ENCODE measurements at regions not wholly inside any gene's neighbourhood (a gene's known extent, or its start where the extent isn't known, plus 50 kb on each side); places are given as distances from the start of the nearest gene placed in this dataset.

DNA sequence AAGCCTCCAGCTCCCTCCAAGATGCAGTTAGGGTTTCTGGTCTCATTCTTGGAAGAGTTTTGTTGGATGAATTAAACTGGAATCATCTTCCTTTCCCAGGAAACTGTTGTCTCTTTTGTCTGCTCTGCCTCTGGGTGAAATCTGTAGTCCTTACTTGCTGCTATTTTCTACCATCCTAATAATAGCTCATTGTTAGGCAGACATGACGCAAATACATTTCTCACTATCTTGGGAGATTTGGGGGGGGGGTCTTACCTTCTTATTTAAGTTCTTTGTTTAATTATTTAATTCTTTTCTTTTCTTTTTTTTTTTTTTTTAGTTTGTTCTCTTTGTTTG, 85.4 kb upstream of the DUSP10 start:
- TF ChIP-seq, protein P1, sequence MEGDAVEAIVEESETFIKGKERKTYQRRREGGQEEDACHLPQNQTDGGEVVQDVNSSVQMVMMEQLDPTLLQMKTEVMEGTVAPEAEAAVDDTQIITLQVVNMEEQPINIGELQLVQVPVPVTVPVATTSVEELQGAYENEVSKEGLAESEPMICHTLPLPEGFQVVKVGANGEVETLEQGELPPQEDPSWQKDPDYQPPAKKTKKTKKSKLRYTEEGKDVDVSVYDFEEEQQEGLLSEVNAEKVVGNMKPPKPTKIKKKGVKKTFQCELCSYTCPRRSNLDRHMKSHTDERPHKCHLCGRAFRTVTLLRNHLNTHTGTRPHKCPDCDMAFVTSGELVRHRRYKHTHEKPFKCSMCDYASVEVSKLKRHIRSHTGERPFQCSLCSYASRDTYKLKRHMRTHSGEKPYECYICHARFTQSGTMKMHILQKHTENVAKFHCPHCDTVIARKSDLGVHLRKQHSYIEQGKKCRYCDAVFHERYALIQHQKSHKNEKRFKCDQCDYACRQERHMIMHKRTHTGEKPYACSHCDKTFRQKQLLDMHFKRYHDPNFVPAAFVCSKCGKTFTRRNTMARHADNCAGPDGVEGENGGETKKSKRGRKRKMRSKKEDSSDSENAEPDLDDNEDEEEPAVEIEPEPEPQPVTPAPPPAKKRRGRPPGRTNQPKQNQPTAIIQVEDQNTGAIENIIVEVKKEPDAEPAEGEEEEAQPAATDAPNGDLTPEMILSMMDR (IDR thresholded peaks at IDR 0.05) = no peak
- DNase-seq = no peak
- Histone ChIP-seq H3K9ac (ENCODE audit: low read depth in 2 of 2, low read length in 2 of 2) (no peak overlapping the region), H3K9me3 (no peaks in the 10 kb centered on the region), H3K4me1 (no peaks in the 10 kb centered on the region), H3K36me3 (no peaks in the 10 kb centered on the region), H3K4me3 (no peak overlapping the region), H3K27ac (no peak overlapping the region), H3K27me3 (no peaks in the 10 kb centered on the region)
- intact Hi-C loops (cut with DNase I) = no loop called here

DNA sequence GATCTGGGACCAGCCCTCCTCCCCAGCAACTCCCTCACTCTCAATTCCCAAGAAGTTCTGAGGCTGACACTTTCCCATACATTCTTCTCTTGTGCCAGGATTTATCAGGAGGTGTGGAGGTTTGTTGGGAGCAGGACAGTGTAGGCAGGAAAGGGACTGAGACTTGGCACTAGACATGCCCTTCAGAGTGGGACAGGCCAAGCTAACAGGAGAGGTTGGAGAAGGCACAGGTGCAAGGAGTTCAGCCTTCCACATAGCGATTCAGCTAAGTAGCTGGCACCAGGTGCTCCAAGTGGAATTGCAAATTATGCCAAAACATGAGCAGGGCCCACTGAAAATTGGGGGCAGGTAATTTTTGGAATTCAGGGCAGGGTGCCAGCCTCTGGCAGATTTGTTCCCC, 83.0 kb upstream of the DUSP10 start:
- H3K36me3 ChIP-seq = no peaks in the 10 kb centered on the region
- H3K9ac ChIP-seq (ENCODE audit: low read depth in 2 of 2, low read length in 2 of 2) = no peak overlapping the region
- H3K9me3 ChIP-seq = no peaks in the 10 kb centered on the region
- TF ChIP-seq, protein P1 (IDR thresholded peaks at IDR 0.05) = no peak
- no peaks in the 10 kb centered on the region for H3K4me1 ChIP-seq
- H3K27ac ChIP-seq = no peak overlapping the region
- H3K27me3 ChIP-seq = no peaks in the 10 kb centered on the region
- no peak for DNase-seq
- H3K4me3 ChIP-seq = no peak overlapping the region
- intact Hi-C loops (cut with DNase I) = no loop called here

DNA sequence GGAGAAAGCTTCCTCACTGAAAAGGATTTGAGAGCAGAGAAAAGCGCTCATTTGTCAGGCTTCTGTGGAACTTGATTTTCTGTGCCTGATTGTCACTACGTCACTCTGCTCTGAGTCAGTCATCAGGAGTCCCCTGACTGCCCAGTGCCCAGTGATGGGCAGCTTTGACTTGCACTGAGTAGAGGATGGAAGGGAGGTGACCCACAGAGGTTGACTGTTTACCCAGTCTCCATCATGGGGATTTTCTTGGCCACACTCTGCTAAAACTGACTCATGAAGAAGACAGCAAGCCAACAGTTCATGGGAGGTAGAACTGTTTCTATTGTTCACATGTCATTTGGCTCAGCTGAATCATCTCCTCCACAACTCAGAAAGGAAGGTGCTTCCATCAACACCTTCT, 82.1 kb upstream of the DUSP10 start:
- H3K27me3 ChIP-seq = no peaks in the 10 kb centered on the region
- H3K4me3 ChIP-seq = no peak overlapping the region
- TF ChIP-seq, protein P1 (IDR thresholded peaks at IDR 0.05) = no peak
- no peaks in the 10 kb centered on the region for H3K4me1 ChIP-seq
- no peak for DNase-seq
- H3K27ac ChIP-seq = no peak overlapping the region
- intact Hi-C loops (cut with DNase I) = no loop called here
- H3K9ac ChIP-seq (ENCODE audit: low read depth in 2 of 2, low read length in 2 of 2) = no peak overlapping the region
- H3K36me3 ChIP-seq = no peaks in the 10 kb centered on the region
- H3K9me3 ChIP-seq = no peaks in the 10 kb centered on the region

DNA sequence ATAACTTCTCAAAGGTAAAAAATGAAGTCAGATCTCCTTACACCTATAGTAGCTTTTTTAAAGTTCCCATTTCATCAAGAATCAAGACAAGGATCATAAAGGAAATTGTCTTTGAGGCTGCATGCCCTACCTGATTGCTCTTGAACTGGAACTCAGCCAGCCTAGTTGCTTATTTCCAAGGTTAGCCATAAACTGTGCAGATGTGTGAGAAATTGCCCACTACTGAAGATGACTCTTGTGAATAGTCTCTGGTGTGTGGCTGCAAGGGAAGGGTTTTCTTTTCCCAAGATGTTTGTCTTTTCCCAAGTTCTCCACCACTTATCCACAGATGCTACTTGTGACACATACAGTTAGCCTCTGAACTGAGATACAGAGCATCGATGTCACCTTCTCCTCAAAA, 81.7 kb upstream of the DUSP10 start:
- Histone ChIP-seq H3K4me3 (no peak overlapping the region), H3K27ac (no peak overlapping the region), H3K36me3 (no peaks in the 10 kb centered on the region), H3K9ac (ENCODE audit: low read depth in 2 of 2, low read length in 2 of 2) (no peak overlapping the region), H3K27me3 (no peaks in the 10 kb centered on the region), H3K9me3 (no peaks in the 10 kb centered on the region), H3K4me1 (no peaks in the 10 kb centered on the region)
- intact Hi-C loops (cut with DNase I) = no loop called here
- TF ChIP-seq, protein P1 (IDR thresholded peaks at IDR 0.05) = no peak
- DNase-seq = no peak

DNA sequence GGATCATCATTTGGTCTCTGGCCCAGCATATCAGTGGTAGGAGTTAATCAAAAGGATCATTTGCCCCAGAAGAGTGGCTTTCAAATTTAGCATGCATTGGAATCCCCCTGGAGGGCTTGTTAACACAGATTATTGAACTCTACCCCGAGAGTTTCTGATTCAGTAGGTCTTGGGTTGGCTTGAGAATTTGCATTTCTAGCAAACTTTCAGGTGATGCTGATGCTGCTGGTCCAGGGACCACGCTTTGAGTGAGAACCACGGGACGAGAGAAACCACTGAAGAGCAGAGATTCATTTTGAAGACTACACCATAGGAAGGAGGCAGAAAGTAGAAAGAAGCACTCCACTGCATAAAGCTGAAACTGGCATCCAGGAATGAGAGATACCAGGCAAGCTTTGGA, 81.3 kb upstream of the DUSP10 start:
- Histone ChIP-seq H3K4me1 (no peaks in the 10 kb centered on the region), H3K4me3 (no peak overlapping the region), H3K9ac (ENCODE audit: low read depth in 2 of 2, low read length in 2 of 2) (no peak overlapping the region), H3K27ac (no peak overlapping the region), H3K27me3 (no peaks in the 10 kb centered on the region), H3K9me3 (no peaks in the 10 kb centered on the region), H3K36me3 (no peaks in the 10 kb centered on the region)
- DNase-seq = no peak
- TF ChIP-seq, protein P1 (IDR thresholded peaks at IDR 0.05) = no peak
- intact Hi-C loops (cut with DNase I) = no loop called here

DNA sequence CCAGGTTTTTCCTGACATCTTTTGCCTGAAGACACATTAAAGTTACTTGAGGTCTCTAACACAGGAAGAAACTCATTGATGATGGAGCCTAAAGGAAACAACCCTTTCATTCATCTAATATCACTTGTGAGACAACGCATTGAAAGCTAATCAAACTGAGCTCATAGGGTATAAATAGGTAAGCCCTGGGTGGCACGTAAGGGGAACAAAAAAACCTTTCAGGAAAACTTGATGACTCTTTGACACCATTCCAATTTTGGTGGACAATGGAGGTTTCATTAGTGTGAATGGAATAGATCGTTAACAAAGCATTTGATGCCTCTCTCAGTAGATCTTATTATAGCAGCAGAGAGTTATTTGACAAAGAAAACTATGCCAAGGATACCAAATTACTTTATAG, 80.7 kb upstream of the DUSP10 start:
- Histone ChIP-seq H3K4me3 (no peak overlapping the region), H3K27me3 (no peaks in the 10 kb centered on the region), H3K27ac (no peak overlapping the region), H3K4me1 (no peaks in the 10 kb centered on the region), H3K36me3 (no peaks in the 10 kb centered on the region), H3K9ac (ENCODE audit: low read depth in 2 of 2, low read length in 2 of 2) (no peak overlapping the region), H3K9me3 (no peaks in the 10 kb centered on the region)
- DNase-seq = no peak
- TF ChIP-seq, protein P1 (IDR thresholded peaks at IDR 0.05) = no peak
- intact Hi-C loops (cut with DNase I) = no loop called here
